Hindlimb muscle (tissue), 1 donor: ENCODE measurements at regions not wholly inside any gene's neighbourhood (a gene's known extent, or its start where the extent isn't known, plus 50 kb on each side); places are given as distances from the start of the nearest gene placed in this dataset.

Source experiments
- DNase-seq: peaks from one replicate; pipeline ENCODE4 v3.0.0-alpha.2; 2013

GRCh38 chr7:46859963-46860475 lies 721.9 kb downstream of the TNS3 start:
- DNase-seq: no peak

GRCh38 chr7:46855851-46856250 lies 726.1 kb downstream of the TNS3 start:
- DNase-seq: no peak

- DNase-seq: no peak
These were observed 726.9 kb downstream of the TNS3 start for GRCh38 chr7:46854958-46855473.

GRCh38 chr7:46853451-46853850 lies 728.5 kb downstream of the TNS3 start:
- peak; percentile 28 for DNase-seq

- DNase-seq: no peak
These were observed 729.1 kb downstream of the TNS3 start for GRCh38 chr7:46852795-46853194.

- no peak for DNase-seq
These were observed 731.2 kb downstream of the TNS3 start for GRCh38 chr7:46850563-46851330.

GRCh38 chr7:46848944-46849343 lies 733.0 kb downstream of the TNS3 start:
- DNase-seq: no peak

GRCh38 chr7:46848311-46848710 lies 733.6 kb downstream of the TNS3 start:
- DNase-seq: no peak

GRCh38 chr7:46847126-46847525 lies 734.8 kb downstream of the TNS3 start:
- no peak for DNase-seq

GRCh38 chr7:46844486-46844885 lies 737.4 kb downstream of the TNS3 start:
- no peak for DNase-seq

- no peak for DNase-seq
These were observed 740.7 kb downstream of the TNS3 start for GRCh38 chr7:46841248-46841647.

- no peak for DNase-seq
These were observed 742.3 kb downstream of the TNS3 start for GRCh38 chr7:46839651-46840050.

GRCh38 chr7:46838463-46838862 lies 743.4 kb downstream of the TNS3 start:
- no peak for DNase-seq

- DNase-seq: no peak
These were observed 746.4 kb downstream of the TNS3 start for GRCh38 chr7:46835556-46835955.

GRCh38 chr7:46834921-46835320 lies 747.0 kb downstream of the TNS3 start:
- DNase-seq: no peak

- DNase-seq: no peak
These were observed 748.7 kb downstream of the TNS3 start for GRCh38 chr7:46833197-46833596.

- DNase-seq: no peak
These were observed 749.8 kb downstream of the TNS3 start for GRCh38 chr7:46832136-46832535.

- no peak for DNase-seq
These were observed 762.1 kb downstream of the TNS3 start for GRCh38 chr7:46819819-46820218.

- DNase-seq: no peak
These were observed 767.2 kb downstream of the TNS3 start for GRCh38 chr7:46814516-46815250.

- DNase-seq: peak; percentile 21
These were observed 769.7 kb downstream of the TNS3 start for GRCh38 chr7:46812101-46812675.

- DNase-seq: peak; percentile 62
These were observed 770.4 kb downstream of the TNS3 start for GRCh38 chr7:46811529-46811928.

GRCh38 chr7:46810986-46811385 lies 770.9 kb downstream of the TNS3 start:
- DNase-seq: no peak

- DNase-seq: no peak
These were observed 772.0 kb downstream of the TNS3 start for GRCh38 chr7:46809886-46810285.
